GM23248 (cell line): ENCODE measurements at regions not wholly inside any gene's neighbourhood (a gene's known extent, or its start where the extent isn't known, plus 50 kb on each side); places are given as distances from the start of the nearest gene placed in this dataset.
A peak's percentile ranks its signal among the peaks of the same experiment; 100 is the strongest.

Experiments used
- DNase-seq: peaks from one replicate; pipeline ENCODE4 v3.0.0-alpha.2; 2015
- H2AFZ ChIP-seq: fragments of 200-600 bp; sonication (generic); 2 replicates; pipeline ENCODE4 v1.6.1; 2016; ENCODE audit warnings: antibody characterized with exemption
- H3F3A ChIP-seq: fragments of 200-600 bp; sonication (generic); 2 replicates; pipeline ENCODE4 v1.6.1; 2016; ENCODE audit warnings: mild to moderate bottlenecking, antibody characterized with exemption, mixed run types; ENCODE audit not compliant: insufficient read depth
- H3K27ac ChIP-seq: fragments of 200-600 bp; sonication (generic); 2 replicates; pipeline ENCODE4 v1.5.1; 2016; ENCODE audit warnings: mild to moderate bottlenecking
- H3K27me3 ChIP-seq: fragments of 200-600 bp; sonication (generic); replicated peaks from 2 replicates; pipeline ENCODE4 v1.6.1; 2016; ENCODE audit warnings: mild to moderate bottlenecking; ENCODE audit not compliant: insufficient read depth
- H3K36me3 ChIP-seq: fragments of 200-600 bp; sonication (generic); 2 replicates; pipeline ENCODE4 v1.6.1; 2016; ENCODE audit warnings: low read depth, mild to moderate bottlenecking
- H3K4me1 ChIP-seq: fragments of 200-600 bp; sonication (generic); 2 replicates; pipeline ENCODE4 v1.6.1; 2016; ENCODE audit warnings: mild to moderate bottlenecking; ENCODE audit not compliant: insufficient read depth
- H3K4me2 ChIP-seq: fragments of 200-600 bp; sonication (generic); one replicate; pipeline ENCODE4 v1.6.1; 2016; ENCODE audit warnings: mild to moderate bottlenecking; ENCODE audit not compliant: unreplicated experiment
- H3K4me3 ChIP-seq: fragments of 200-600 bp; sonication (generic); 2 replicates; pipeline ENCODE4 v1.5.1; 2016; ENCODE audit warnings: mild to moderate bottlenecking
- H3K79me2 ChIP-seq: fragments of 200-600 bp; sonication (generic); 2 replicates; pipeline ENCODE4 v1.6.1; 2016; ENCODE audit warnings: mild to moderate bottlenecking; ENCODE audit not compliant: insufficient read depth
- H3K9ac ChIP-seq: fragments of 200-600 bp; sonication (generic); 2 replicates; pipeline ENCODE4 v1.6.1; 2016; ENCODE audit warnings: mild to moderate bottlenecking
- H3K9me2 ChIP-seq: fragments of 200-600 bp; sonication (generic); 2 replicates; pipeline ENCODE4 v1.6.1; 2016; ENCODE audit warnings: mixed run types, mild to moderate bottlenecking, moderate library complexity; ENCODE audit not compliant: insufficient read depth
- H3K9me3 ChIP-seq: fragments of 200-600 bp; sonication (generic); one replicate; pipeline ENCODE4 v1.6.1; 2017; ENCODE audit warnings: low read depth
- H4K20me1 ChIP-seq: fragments of 200-600 bp; sonication (generic); 2 replicates; pipeline ENCODE4 v1.6.0; 2016; ENCODE audit not compliant: insufficient read depth
- EZH2 ChIP-seq: fragments of 200-600 bp; sonication (generic); IDR thresholded peaks from 2 replicates; pipeline ENCODE4 v1.6.1; 2018; ENCODE audit warnings: antibody characterized with exemption, mild to moderate bottlenecking; ENCODE audit not compliant: insufficient read depth, poor library complexity, severe bottlenecking
- EZH2phosphoT487 ChIP-seq: fragments of 200-600 bp; sonication (generic); IDR thresholded peaks from 2 replicates; pipeline ENCODE4 v1.6.1; 2018; ENCODE audit warnings: antibody characterized with exemption, moderate library complexity, mild to moderate bottlenecking, low read depth; ENCODE audit not compliant: insufficient read depth
- WGBS, 2 experiments: methylation state at CpG; one replicate each; pipeline ENCODE4 v1.1.6; 2015 to 2017; ENCODE audit warnings: low lambda C conversion rate in 2 of 2, low coverage in 1 of 2; ENCODE audit errors: missing lambda C conversion rate in 2 of 2; 5-methylcytosine and 5-hydroxymethylcytosine counted together
- in situ Hi-C: fragments of 300-500 bp; cut with MboI; formaldehyde crosslinking; loops from 2 replicates; pipeline ENCODE4 v1.15.0; 2020

- H4K20me1 ChIP-seq: no peaks in the 10 kb centered on the region; the same call in 1 of the 2 replicates
- H3K9me2 ChIP-seq: no peaks in the 10 kb centered on the region
- H2AFZ ChIP-seq: no peak overlapping the region
- no peak overlapping the region for H3K9ac ChIP-seq
- H3K79me2 ChIP-seq: no peaks in the 10 kb centered on the region
- H3K36me3 ChIP-seq: no peaks in the 10 kb centered on the region
- no peak overlapping the region for H3K4me3 ChIP-seq
- DNase-seq: no peak
- in situ Hi-C loops: no loop called here
- no peak overlapping the region for H3K27ac ChIP-seq
- TF ChIP-seq EZH2phosphoT487 (no peak), EZH2 (no peak)
- H3K27me3 ChIP-seq: 0 out of 2 replicates have a peak, but pooled peaks cover 13% of the 10 kb centered on the region
- no peak overlapping the region for H3K4me2 ChIP-seq
- H3K4me1 ChIP-seq: peaks cover 9% of the 10 kb centered on the region
- no peaks in the 10 kb centered on the region for H3K9me3 ChIP-seq
- WGBS, 2 experiments: 55 to 76% methylated on average over 3 of the region's 3 CpGs
- H3F3A ChIP-seq: no peaks in the 10 kb centered on the region; the same call in 1 of the 2 replicates
Observed at GRCh38 chr7:93723424-93724124, 149.1 kb upstream of the CALCR start.

GRCh38 chr7:93720106-93720505, 145.6 kb upstream of the CALCR start:
- no peaks in the 10 kb centered on the region for H3K36me3 ChIP-seq
- H3K4me2 ChIP-seq: no peak overlapping the region
- H4K20me1 ChIP-seq: no peaks in the 10 kb centered on the region
- in situ Hi-C loops: no loop called here
- H3K4me3 ChIP-seq: no peak overlapping the region
- 0 out of 2 replicates have a peak, but pooled peaks cover 3% of the 10 kb centered on the region for H3K27me3 ChIP-seq
- H3K4me1 ChIP-seq: peaks cover 21% of the 10 kb centered on the region
- peaks cover 8% of the 10 kb centered on the region; the same call in 1 of the 2 replicates for H3F3A ChIP-seq
- no peak overlapping the region for H3K27ac ChIP-seq
- H3K9ac ChIP-seq: no peak overlapping the region
- H3K9me2 ChIP-seq: no peaks in the 10 kb centered on the region
- H2AFZ ChIP-seq: no peak overlapping the region
- TF ChIP-seq EZH2phosphoT487 (no peak), EZH2 (no peak)
- H3K9me3 ChIP-seq: no peaks in the 10 kb centered on the region
- DNase-seq: no peak
- H3K79me2 ChIP-seq: no peaks in the 10 kb centered on the region

GRCh38 chr7:93719546-93719945, 145.0 kb upstream of the CALCR start:
- no peaks in the 10 kb centered on the region for H3K9me2 ChIP-seq
- WGBS, 2 experiments: 55 to 67% methylated on average over 1 of the region's 1 CpG
- peaks cover 8% of the 10 kb centered on the region; the same call in 1 of the 2 replicates for H3F3A ChIP-seq
- H2AFZ ChIP-seq: no peak overlapping the region
- in situ Hi-C loops: no loop called here
- no peaks in the 10 kb centered on the region for H3K79me2 ChIP-seq
- peak; percentile 62 for DNase-seq
- H4K20me1 ChIP-seq: no peaks in the 10 kb centered on the region
- H3K27me3 ChIP-seq: 0 out of 2 replicates have a peak, but pooled peaks cover 2% of the 10 kb centered on the region
- H3K4me1 ChIP-seq: peaks cover 21% of the 10 kb centered on the region
- no peak overlapping the region for H3K9ac ChIP-seq
- H3K9me3 ChIP-seq: no peaks in the 10 kb centered on the region
- no peaks in the 10 kb centered on the region for H3K36me3 ChIP-seq
- no peak overlapping the region for H3K4me2 ChIP-seq
- H3K27ac ChIP-seq: no peak overlapping the region
- H3K4me3 ChIP-seq: no peak overlapping the region
- no peak for TF ChIP-seq EZH2phosphoT487
- no peak for TF ChIP-seq EZH2

GRCh38 chr7:93717217-93717900, 142.8 kb upstream of the CALCR start:
- Histone ChIP-seq H3K4me2 (peak overlapping the region; percentile 28), H3K27ac (no peak overlapping the region), H3K36me3 (no peaks in the 10 kb centered on the region), H3K79me2 (no peaks in the 10 kb centered on the region), H2AFZ (no peak overlapping the region), H3K9me2 (no peaks in the 10 kb centered on the region), H3F3A (peaks cover 8% of the 10 kb centered on the region; the same call in 1 of the 2 replicates), H3K27me3 (peaks cover 10% of the 10 kb centered on the region), H3K4me3 (no peak overlapping the region), H3K4me1 (peaks cover 21% of the 10 kb centered on the region), H3K9me3 (no peaks in the 10 kb centered on the region), H3K9ac (no peak overlapping the region), H4K20me1 (no peaks in the 10 kb centered on the region)
- DNase-seq: peak; percentile 63
- in situ Hi-C loops: no loop called here
- 6 to 12% methylated on average over 1 of the region's 1 CpG for WGBS, 2 experiments
- TF ChIP-seq EZH2: no peak
